ENCODE measurements at regions not wholly inside any gene's neighbourhood (a gene's known extent, or its start where the extent isn't known, plus 50 kb on each side); places are given as distances from the start of the nearest gene placed in this dataset.
A peak's percentile ranks its signal among the peaks of the same experiment; 100 is the strongest.

DNA sequence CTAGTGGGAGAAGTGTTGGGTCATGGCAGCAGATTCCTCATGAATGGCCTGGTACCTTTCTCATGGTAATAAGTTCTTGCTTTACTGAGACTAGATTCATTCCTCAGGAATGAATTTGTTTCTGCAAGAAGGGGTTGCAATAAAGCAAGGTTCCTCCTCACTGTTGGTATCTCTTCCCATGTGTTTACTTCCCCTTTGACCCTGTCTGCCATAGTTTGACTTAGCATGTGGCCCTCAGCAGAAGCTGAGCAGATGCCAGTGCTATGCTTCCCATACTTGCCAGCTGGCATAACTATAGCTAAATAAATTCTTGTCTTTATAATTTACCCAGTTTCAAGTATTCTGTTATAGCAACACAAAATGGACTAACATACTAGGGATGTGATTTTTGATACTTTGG, 163.6 kb upstream of the COL8A1 start:
- Histone ChIP-seq H3K27me3 (ENCODE audit: control insufficient read depth, insufficient read depth, low read length) (no peaks in the 10 kb centered on the region), H3K36me3 (ENCODE audit: control insufficient read depth, insufficient read depth, low read length) (no peaks in the 10 kb centered on the region), H3K4me3 (ENCODE audit: low read depth, low read length) (no peak overlapping the region)
- no peak for TF ChIP-seq CTCF (IDR thresholded peaks at IDR 0.05; ENCODE audit: insufficient read depth, low read length, severe bottlenecking)
- no peak for FAIRE-seq
- no peak for DNase-seq (ENCODE audit: low read depth)

DNA sequence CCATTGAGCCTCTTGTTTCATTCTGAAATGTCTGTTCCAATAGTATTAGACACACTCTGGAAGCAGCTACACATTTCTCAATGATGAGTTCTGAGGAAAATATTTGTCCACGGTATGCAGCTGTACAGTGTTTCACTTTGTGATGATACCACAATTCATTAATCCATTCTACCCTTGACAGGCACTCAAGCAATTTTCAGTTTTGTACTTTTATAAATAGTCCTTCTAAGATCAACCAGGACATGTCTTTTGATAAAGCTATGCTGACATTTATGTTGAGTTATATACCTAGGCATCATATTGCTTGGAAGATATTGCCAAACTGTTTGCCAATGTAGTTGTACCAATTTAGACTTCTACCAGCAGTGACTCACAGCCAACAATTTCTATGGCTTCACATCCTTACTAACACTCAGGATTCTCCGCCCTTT, 165.1 kb upstream of the COL8A1 start:
- DNase-seq (ENCODE audit: low read depth) (peak; percentile 30), FAIRE-seq (no peak)
- H3K4me3 ChIP-seq (ENCODE audit: low read depth, low read length): no peak overlapping the region

DNA sequence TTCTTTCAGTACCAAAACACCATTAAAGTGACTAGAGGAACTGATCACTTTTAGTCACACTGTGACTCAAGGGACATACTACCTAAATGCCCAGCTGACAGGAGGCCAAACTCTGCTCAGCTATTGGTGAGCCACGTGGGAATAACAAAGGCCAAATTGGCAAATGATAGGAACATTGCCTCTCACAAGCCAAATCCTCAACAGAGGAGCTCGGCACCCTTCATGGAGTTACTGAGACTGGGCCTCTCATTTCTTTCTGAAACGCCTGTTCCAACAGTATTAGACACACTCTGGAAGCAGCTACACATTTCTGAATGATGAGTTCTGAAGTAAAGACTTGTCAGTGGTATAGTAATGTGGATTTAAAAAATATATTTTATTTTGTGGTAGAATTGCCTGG, 166.0 kb upstream of the COL8A1 start:
- Histone ChIP-seq H3K36me3 (ENCODE audit: control insufficient read depth, insufficient read depth, low read length) (no peaks in the 10 kb centered on the region), H3K27me3 (ENCODE audit: control insufficient read depth, insufficient read depth, low read length) (no peaks in the 10 kb centered on the region), H3K4me3 (ENCODE audit: low read depth, low read length) (no peak overlapping the region)
- FAIRE-seq (no peak), DNase-seq (ENCODE audit: low read depth) (no peak)
- no peak for TF ChIP-seq CTCF (IDR thresholded peaks at IDR 0.05; ENCODE audit: insufficient read depth, low read length, severe bottlenecking)

More for the DNA sequence above, 165.1 kb upstream of the COL8A1 start:
- Histone ChIP-seq H3K36me3 (ENCODE audit: control insufficient read depth, insufficient read depth, low read length) (no peaks in the 10 kb centered on the region), H3K27me3 (ENCODE audit: control insufficient read depth, insufficient read depth, low read length) (no peaks in the 10 kb centered on the region)
- no peak for TF ChIP-seq CTCF (IDR thresholded peaks at IDR 0.05; ENCODE audit: insufficient read depth, low read length, severe bottlenecking)

GRCh38 chr3:99471353-99472323, 166.8 kb upstream of the COL8A1 start:
- Histone ChIP-seq H3K4me3 (ENCODE audit: low read depth, low read length) (no peak overlapping the region), H3K27me3 (ENCODE audit: control insufficient read depth, insufficient read depth, low read length) (no peaks in the 10 kb centered on the region), H3K36me3 (ENCODE audit: control insufficient read depth, insufficient read depth, low read length) (no peaks in the 10 kb centered on the region)
- no peak for DNase-seq (ENCODE audit: low read depth)
- no peak for TF ChIP-seq CTCF (IDR thresholded peaks at IDR 0.05; ENCODE audit: insufficient read depth, low read length, severe bottlenecking)
- no peak for FAIRE-seq

DNA sequence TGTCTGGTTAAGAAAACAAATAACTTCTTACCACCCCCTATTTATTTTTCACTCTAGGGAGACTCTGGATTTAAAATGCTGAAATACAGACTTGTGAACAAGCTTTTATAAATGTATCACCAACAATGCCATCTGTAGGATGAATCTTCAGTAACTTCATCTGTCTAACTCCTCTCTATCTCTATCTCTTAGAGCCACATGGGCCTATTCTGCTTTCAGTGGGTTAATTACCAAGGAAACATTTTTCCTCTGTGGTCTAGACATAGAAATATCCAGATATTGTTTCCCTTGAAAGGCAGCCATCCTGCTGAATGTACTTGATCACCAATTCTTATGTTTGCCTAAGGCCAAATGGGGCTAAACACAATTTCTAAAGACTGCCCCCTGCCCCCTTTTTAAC, 167.6 kb upstream of the COL8A1 start:
- H3K4me3 ChIP-seq (ENCODE audit: low read depth, low read length): no peak overlapping the region
- FAIRE-seq (no peak), DNase-seq (ENCODE audit: low read depth) (no peak)
- no peaks in the 10 kb centered on the region for H3K36me3 ChIP-seq (ENCODE audit: control insufficient read depth, insufficient read depth, low read length)
- H3K27me3 ChIP-seq (ENCODE audit: control insufficient read depth, insufficient read depth, low read length): no peaks in the 10 kb centered on the region
- TF ChIP-seq CTCF (IDR thresholded peaks at IDR 0.05; ENCODE audit: insufficient read depth, low read length, severe bottlenecking): no peak

Measured in bronchial epithelial cell (primary cell).